HCT116 (cell line): ENCODE measurements at regions not wholly inside any gene's neighbourhood (a gene's known extent, or its start where the extent isn't known, plus 50 kb on each side); places are given as distances from the start of the nearest gene placed in this dataset.

Experiments used
- ATAC-seq: fragments of 200-7000 bp; cut with Tn5 transposase; 2 replicates; pipeline ENCODE4 v1.9.1; 2020; ENCODE audit warnings: mild to moderate bottlenecking, moderate library complexity
- BruUV-seq: library from RNA; stranded (reverse); fragments of 400-500 nt; replicated peaks from 2 replicates; lab custom pipeline; 2021; lab: Mats Ljungman, UMichigan
- CTCF ChIA-PET: fragments of 300-600 bp; sonication (Branson Sonifier 250); formaldehyde crosslinking; loops from one replicate; lab custom pipeline; 2021; ENCODE audit warnings: antibody characterized with exemption; lab: Charles Lee
- POLR2A ChIA-PET: fragments of 300-600, 350-600 bp; sonication (Branson Sonifier 250); formaldehyde crosslinking; loops from one replicate; lab custom pipeline; 2021; ENCODE audit warnings: antibody characterized with exemption; lab: Charles Lee
- RAD21 ChIA-PET, 2 experiments: fragments of 300-600 bp; sonication (Branson Sonifier 250); formaldehyde crosslinking; loops; one replicate each; lab custom pipeline; 2023; ENCODE audit warnings: low total read pairs in 2 of 2; ENCODE audit not compliant: uncharacterized antibody in 2 of 2, unreplicated experiment in 2 of 2, low non-redundant PET in 1 of 2; lab: Charles Lee
- DNase-seq: peaks from one replicate; pipeline ENCODE4 v3.0.0-alpha.2; 2010; ENCODE audit warnings: low read depth, low spot score
- H2AFZ ChIP-seq: fragments of 200-600 bp; shearing (Covaris generic), sonication (generic); 2 replicates; pipeline ENCODE4 v1.6.1; 2017; ENCODE audit warnings: low read depth, mixed run types, mixed read lengths, antibody characterized with exemption, low read length; ENCODE audit not compliant: poor library complexity, severe bottlenecking
- H3K27ac ChIP-seq: 2 replicates; pipeline ENCODE4 v1.5.1; 2012; ENCODE audit warnings: low read depth, low read length
- H3K27me3 ChIP-seq: fragments of 200-600 bp; sonication (generic); 2 replicates; pipeline ENCODE4 v1.6.1; 2016; ENCODE audit warnings: mixed run types, low read length, mixed read lengths; ENCODE audit not compliant: insufficient read depth
- H3K36me3 ChIP-seq, 2 experiments: fragments of 200-500 bp in 1 of 2; fragments of 200-600 bp in 1 of 2; sonication (Bioruptor generic) in 1 of 2; sonication (generic) in 1 of 2; 2 replicates each; pipeline versions ENCODE4 v1.5.1 to v1.6.1; 2014 to 2016; ENCODE audit warnings: low read length in 2 of 2, inconsistent platforms in 1 of 2, mixed read lengths in 1 of 2, mixed run types in 1 of 2; ENCODE audit not compliant: insufficient read depth in 2 of 2, control insufficient read depth in 1 of 2
- H3K4me1 ChIP-seq, 2 experiments: fragments of 200-600 bp in 1 of 2; sonication (generic) in 1 of 2; 2 replicates each; pipeline versions ENCODE4 v1.5.1 to v1.6.1; 2012 to 2017; ENCODE audit warnings: low read length in 2 of 2, inconsistent platforms in 1 of 2, mild to moderate bottlenecking in 1 of 2, mixed read lengths in 1 of 2, mixed run types in 1 of 2, moderate library complexity in 1 of 2; ENCODE audit not compliant: insufficient read depth in 2 of 2, control insufficient read depth in 1 of 2
- H3K4me2 ChIP-seq: fragments of 200-600 bp; sonication (generic); 2 replicates; pipeline ENCODE4 v1.6.1; 2017; ENCODE audit warnings: mixed run types, low read length, mixed read lengths
- H3K4me3 ChIP-seq, 2 experiments: fragments of 200-600 bp in 1 of 2; sonication (generic) in 1 of 2; replicated peaks in 1 of 2; 2 replicates each; pipeline ENCODE4 v1.5.1; 2011 to 2016; ENCODE audit warnings: low read length in 2 of 2, control low read depth in 1 of 2, low read depth in 1 of 2, mild to moderate bottlenecking in 1 of 2, mixed read lengths in 1 of 2, mixed run types in 1 of 2
- H3K79me2 ChIP-seq: fragments of 200-600 bp; sonication (generic); 2 replicates; pipeline ENCODE4 v1.6.1; 2017; ENCODE audit warnings: mild to moderate bottlenecking, mixed run types, low read length, moderate library complexity, mixed read lengths; ENCODE audit not compliant: insufficient read depth
- H3K9ac ChIP-seq: fragments of 200-600 bp; sonication (generic); 2 replicates; pipeline ENCODE4 v1.6.1; 2016; ENCODE audit warnings: low read length, mixed read lengths
- H3K9me2 ChIP-seq: fragments of 200-600 bp; sonication (generic), shearing (Covaris generic); 2 replicates; pipeline ENCODE4 v1.6.1; 2017; ENCODE audit warnings: mixed run types, mild to moderate bottlenecking, moderate library complexity; ENCODE audit not compliant: insufficient read depth
- H3K9me3 ChIP-seq, 2 experiments: fragments of 200-500 bp in 1 of 2; fragments of 200-600 bp in 1 of 2; sonication (Bioruptor generic) in 1 of 2; sonication (generic) in 1 of 2; 2 replicates each; pipeline ENCODE4 v1.6.1; 2014 to 2017; ENCODE audit warnings: low read length in 2 of 2, mixed read lengths in 2 of 2, inconsistent platforms in 1 of 2, low read depth in 1 of 2, mild to moderate bottlenecking in 1 of 2, mixed run types in 1 of 2, moderate library complexity in 1 of 2; ENCODE audit not compliant: control insufficient read depth in 1 of 2, insufficient read depth in 1 of 2
- H4K20me1 ChIP-seq: fragments of 200-600 bp; sonication (generic), shearing (Covaris generic); 2 replicates; pipeline ENCODE4 v1.6.1; 2017; ENCODE audit warnings: mixed run types, mild to moderate bottlenecking, moderate library complexity; ENCODE audit not compliant: insufficient read depth
- CBX3 ChIP-seq: IDR thresholded peaks from 2 replicates; pipeline ENCODE4 v1.6.1; 2012; ENCODE audit warnings: low read depth
- CEBPB ChIP-seq: IDR thresholded peaks from 2 replicates; pipeline ENCODE4 v1.6.1; 2012; ENCODE audit warnings: low read depth
- POLR2A ChIP-seq: IDR thresholded peaks from 2 replicates; pipeline ENCODE4 v1.7.0; 2011; ENCODE audit warnings: borderline replicate concordance; ENCODE audit not compliant: insufficient read depth, insufficient read length; ENCODE audit errors: extremely low read depth
- POLR2AphosphoS5 ChIP-seq: IDR thresholded peaks from 2 replicates; pipeline ENCODE4 v1.6.1; 2011; ENCODE audit warnings: mild to moderate bottlenecking, low read depth, low read length, moderate library complexity
- RAD21 ChIP-seq: IDR thresholded peaks from 2 replicates; pipeline ENCODE4 v1.6.1; 2012; ENCODE audit warnings: low read depth, mild to moderate bottlenecking
- SIN3A ChIP-seq: IDR thresholded peaks from 2 replicates; pipeline ENCODE4 v1.6.1; 2012; ENCODE audit warnings: low read depth
- ZFX ChIP-seq: fragments of 450-650 bp; IDR thresholded peaks from 2 replicates; pipeline ENCODE4 v1.6.1; 2017
- ZNF274 ChIP-seq: fragments of 200-500 bp; sonication (Bioruptor generic); IDR thresholded peaks from 2 replicates; pipeline ENCODE4 v1.6.1; 2014; ENCODE audit warnings: mild to moderate bottlenecking, low read depth, low read length, inconsistent platforms
- intact Hi-C: fragments of 100-400 bp; cut with micrococcal nuclease; formaldehyde crosslinking; loops from 2 replicates; pipeline ENCODE4 v1.10.0; 2022
- TF ChIP-seq, protein P1 (sequence below): IDR thresholded peaks from 2 replicates; pipeline ENCODE4 v1.6.1; 2012; ENCODE audit warnings: low read depth
- TF ChIP-seq, protein P2 (sequence below): IDR thresholded peaks from 2 replicates; pipeline ENCODE4 v1.6.1; 2011; ENCODE audit warnings: mild to moderate bottlenecking, low read length, moderate library complexity; ENCODE audit not compliant: insufficient replicate concordance; ENCODE audit errors: extremely low read depth

DNA sequence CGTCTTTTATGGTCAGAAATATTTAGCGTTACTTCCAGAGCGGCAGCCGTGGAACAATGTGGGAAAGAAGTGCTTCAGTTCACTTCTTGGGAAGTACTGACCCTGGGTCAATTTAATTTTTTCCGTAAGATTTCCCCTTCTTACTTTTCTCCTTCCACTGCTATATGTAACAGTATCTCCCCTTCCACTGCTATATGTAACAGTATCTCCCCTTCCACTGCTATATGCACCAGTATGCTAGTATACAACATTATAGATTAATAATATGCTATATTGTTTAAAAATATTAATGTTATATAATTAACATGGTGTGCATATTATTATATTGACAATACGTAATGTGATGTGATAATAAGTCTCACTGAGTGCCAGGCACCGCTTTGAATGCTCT is 69.7 kb upstream of the ERG start:
- Histone ChIP-seq H3K9me3 (no peaks in the 10 kb centered on the region), H3K27ac (no peak overlapping the region), H3K4me3 (no peak overlapping the region), H3K4me1 (no peaks in the 10 kb centered on the region), H3K9me2 (no peaks in the 10 kb centered on the region), H3K4me2 (no peak overlapping the region), H4K20me1 (no peaks in the 10 kb centered on the region), H3K9ac (no peak overlapping the region), H2AFZ (no peak overlapping the region), H3K79me2 (no peaks in the 10 kb centered on the region), H3K27me3 (peaks cover 42% of the 10 kb centered on the region), H3K36me3 (no peaks in the 10 kb centered on the region)
- TF ChIP-seq RAD21 (no peak), SIN3A (no peak), ZNF274 (no peak), POLR2AphosphoS5 (no peak), ZFX (no peak), CEBPB (no peak), POLR2A (no peak), CBX3 (no peak)
- TF ChIP-seq, protein P1, sequence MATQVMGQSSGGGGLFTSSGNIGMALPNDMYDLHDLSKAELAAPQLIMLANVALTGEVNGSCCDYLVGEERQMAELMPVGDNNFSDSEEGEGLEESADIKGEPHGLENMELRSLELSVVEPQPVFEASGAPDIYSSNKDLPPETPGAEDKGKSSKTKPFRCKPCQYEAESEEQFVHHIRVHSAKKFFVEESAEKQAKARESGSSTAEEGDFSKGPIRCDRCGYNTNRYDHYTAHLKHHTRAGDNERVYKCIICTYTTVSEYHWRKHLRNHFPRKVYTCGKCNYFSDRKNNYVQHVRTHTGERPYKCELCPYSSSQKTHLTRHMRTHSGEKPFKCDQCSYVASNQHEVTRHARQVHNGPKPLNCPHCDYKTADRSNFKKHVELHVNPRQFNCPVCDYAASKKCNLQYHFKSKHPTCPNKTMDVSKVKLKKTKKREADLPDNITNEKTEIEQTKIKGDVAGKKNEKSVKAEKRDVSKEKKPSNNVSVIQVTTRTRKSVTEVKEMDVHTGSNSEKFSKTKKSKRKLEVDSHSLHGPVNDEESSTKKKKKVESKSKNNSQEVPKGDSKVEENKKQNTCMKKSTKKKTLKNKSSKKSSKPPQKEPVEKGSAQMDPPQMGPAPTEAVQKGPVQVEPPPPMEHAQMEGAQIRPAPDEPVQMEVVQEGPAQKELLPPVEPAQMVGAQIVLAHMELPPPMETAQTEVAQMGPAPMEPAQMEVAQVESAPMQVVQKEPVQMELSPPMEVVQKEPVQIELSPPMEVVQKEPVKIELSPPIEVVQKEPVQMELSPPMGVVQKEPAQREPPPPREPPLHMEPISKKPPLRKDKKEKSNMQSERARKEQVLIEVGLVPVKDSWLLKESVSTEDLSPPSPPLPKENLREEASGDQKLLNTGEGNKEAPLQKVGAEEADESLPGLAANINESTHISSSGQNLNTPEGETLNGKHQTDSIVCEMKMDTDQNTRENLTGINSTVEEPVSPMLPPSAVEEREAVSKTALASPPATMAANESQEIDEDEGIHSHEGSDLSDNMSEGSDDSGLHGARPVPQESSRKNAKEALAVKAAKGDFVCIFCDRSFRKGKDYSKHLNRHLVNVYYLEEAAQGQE = no peak
- TF ChIP-seq, protein P2, sequence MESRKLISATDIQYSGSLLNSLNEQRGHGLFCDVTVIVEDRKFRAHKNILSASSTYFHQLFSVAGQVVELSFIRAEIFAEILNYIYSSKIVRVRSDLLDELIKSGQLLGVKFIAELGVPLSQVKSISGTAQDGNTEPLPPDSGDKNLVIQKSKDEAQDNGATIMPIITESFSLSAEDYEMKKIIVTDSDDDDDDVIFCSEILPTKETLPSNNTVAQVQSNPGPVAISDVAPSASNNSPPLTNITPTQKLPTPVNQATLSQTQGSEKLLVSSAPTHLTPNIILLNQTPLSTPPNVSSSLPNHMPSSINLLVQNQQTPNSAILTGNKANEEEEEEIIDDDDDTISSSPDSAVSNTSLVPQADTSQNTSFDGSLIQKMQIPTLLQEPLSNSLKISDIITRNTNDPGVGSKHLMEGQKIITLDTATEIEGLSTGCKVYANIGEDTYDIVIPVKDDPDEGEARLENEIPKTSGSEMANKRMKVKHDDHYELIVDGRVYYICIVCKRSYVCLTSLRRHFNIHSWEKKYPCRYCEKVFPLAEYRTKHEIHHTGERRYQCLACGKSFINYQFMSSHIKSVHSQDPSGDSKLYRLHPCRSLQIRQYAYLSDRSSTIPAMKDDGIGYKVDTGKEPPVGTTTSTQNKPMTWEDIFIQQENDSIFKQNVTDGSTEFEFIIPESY = no peak
- ChIA-PET RAD21 (no interaction called here), POLR2A (no interaction called here), CTCF (no interaction called here)
- intact Hi-C loops = no loop called here
- DNase-seq = no peak
- no TSS peak for BruUV-seq
- ATAC-seq = no peak
